Esophagus muscularis mucosa (tissue), 3 donors: ENCODE measurements at regions not wholly inside any gene's neighbourhood (a gene's known extent, or its start where the extent isn't known, plus 50 kb on each side); places are given as distances from the start of the nearest gene placed in this dataset.

Experiments
- CTCF ChIP-seq, 3 experiments: fragments of 200-600 bp in 2 of 3; fragments of 450-650 bp in 1 of 3; sonication (generic) in 2 of 3; IDR thresholded peaks; one replicate each; pipeline ENCODE4 v1.5.1; 2017 to 2019; ENCODE audit warnings: antibody characterized with exemption in 3 of 3, mild to moderate bottlenecking in 2 of 3, moderate library complexity in 1 of 3
- POLR2AphosphoS5 ChIP-seq, 2 donors: sonication (generic); formaldehyde crosslinking; IDR thresholded peaks; one replicate each; pipeline ENCODE4 v1.6.1; 2017; ENCODE audit warnings: antibody characterized with exemption in 2 of 2

DNA sequence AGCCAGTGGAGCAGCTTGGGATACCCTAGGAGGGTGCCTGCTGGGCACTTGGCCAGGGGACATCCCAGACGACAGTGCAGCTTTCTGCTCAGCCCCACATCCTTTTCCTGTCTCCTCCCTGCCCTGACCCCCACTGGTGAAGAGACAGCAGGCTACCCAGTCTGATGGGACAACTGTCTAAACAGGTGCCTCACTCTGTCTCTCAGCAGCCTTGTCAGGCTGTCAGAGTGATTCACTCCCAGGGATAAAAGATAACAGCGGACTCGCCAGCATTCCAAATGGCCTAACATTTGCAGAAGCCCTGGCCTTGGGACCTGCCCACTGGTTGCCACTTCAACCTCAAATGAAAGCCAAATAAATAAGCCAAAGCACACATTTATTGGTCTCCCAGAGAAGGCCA lies 318.6 kb upstream of the PLET1 start:
- TF ChIP-seq POLR2AphosphoS5 (IDR thresholded peaks at IDR 0.05), result no peak
- no peak for TF ChIP-seq CTCF (IDR thresholded peaks at IDR 0.05)
